Lower leg skin (tissue), 3 donors: ENCODE measurements at regions not wholly inside any gene's neighbourhood (a gene's known extent, or its start where the extent isn't known, plus 50 kb on each side); places are given as distances from the start of the nearest gene placed in this dataset.

Experiments used
- POLR2A ChIP-seq, 2 donors: fragments of 450-650 bp; IDR thresholded peaks; one replicate each; pipeline ENCODE4 v1.6.1; 2016 to 2017; ENCODE audit warnings: antibody characterized with exemption in 2 of 2, mild to moderate bottlenecking in 1 of 2, moderate library complexity in 1 of 2
- TF ChIP-seq, protein P1 (sequence below), 3 donors: fragments of 450-650 bp; IDR thresholded peaks; one replicate each; pipeline ENCODE4 v1.5.1; 2016; ENCODE audit warnings: antibody characterized with exemption in 3 of 3, mild to moderate bottlenecking in 3 of 3, moderate library complexity in 2 of 3

DNA sequence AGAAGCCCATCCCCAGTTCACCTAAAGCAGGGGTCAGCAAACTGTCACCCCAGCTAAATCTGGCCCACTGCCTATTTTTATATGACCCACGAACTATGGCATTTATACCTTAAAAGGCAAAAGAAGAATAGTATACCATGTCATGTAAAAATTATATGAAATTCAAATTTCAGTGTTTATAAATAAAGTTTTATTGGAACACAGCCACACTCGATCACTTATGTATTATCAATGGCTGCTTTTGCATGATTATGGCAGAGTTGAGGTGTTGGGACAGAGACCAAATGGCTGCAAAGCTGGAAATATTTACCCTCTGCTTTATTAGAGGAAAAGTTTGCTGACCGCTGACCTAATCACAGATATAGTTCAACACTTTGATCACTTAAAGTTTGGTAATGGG lies 59.2 kb upstream of the GATB start:
- TF ChIP-seq, protein P1, sequence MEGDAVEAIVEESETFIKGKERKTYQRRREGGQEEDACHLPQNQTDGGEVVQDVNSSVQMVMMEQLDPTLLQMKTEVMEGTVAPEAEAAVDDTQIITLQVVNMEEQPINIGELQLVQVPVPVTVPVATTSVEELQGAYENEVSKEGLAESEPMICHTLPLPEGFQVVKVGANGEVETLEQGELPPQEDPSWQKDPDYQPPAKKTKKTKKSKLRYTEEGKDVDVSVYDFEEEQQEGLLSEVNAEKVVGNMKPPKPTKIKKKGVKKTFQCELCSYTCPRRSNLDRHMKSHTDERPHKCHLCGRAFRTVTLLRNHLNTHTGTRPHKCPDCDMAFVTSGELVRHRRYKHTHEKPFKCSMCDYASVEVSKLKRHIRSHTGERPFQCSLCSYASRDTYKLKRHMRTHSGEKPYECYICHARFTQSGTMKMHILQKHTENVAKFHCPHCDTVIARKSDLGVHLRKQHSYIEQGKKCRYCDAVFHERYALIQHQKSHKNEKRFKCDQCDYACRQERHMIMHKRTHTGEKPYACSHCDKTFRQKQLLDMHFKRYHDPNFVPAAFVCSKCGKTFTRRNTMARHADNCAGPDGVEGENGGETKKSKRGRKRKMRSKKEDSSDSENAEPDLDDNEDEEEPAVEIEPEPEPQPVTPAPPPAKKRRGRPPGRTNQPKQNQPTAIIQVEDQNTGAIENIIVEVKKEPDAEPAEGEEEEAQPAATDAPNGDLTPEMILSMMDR (IDR thresholded peaks at IDR 0.05) = no peak
- no peak for TF ChIP-seq POLR2A (IDR thresholded peaks at IDR 0.05)
